ENCODE measurements at regions not wholly inside any gene's neighbourhood (a gene's known extent, or its start where the extent isn't known, plus 50 kb on each side); places are given as distances from the start of the nearest gene placed in this dataset.

- Histone ChIP-seq H3K27me3 (replicated peaks in 2 of 5; ENCODE audit: control insufficient read depth in 4 of 5, insufficient read depth in 5 of 5, low read length in 4 of 5) (no peaks in the 10 kb centered on the region), H3K36me3 (ENCODE audit: control insufficient read depth in 4 of 4, insufficient read depth in 4 of 4, low read length in 3 of 4) (no peaks in the 10 kb centered on the region), H3K4me3 (ENCODE audit: control insufficient read depth in 1 of 7, extremely low read depth in 1 of 7, insufficient read depth in 4 of 7, low read depth in 2 of 7, low read length in 6 of 7) (no peak overlapping the region), H3K27ac (ENCODE audit: insufficient read depth in 1 of 2, low read depth in 1 of 2, low read length in 2 of 2, poor library complexity in 1 of 2, severe bottlenecking in 2 of 2) (no peak overlapping the region), H3K4me1 (ENCODE audit: control extremely low read depth in 1 of 4, control insufficient read depth in 4 of 4, insufficient read depth in 4 of 4, low read length in 3 of 4) (peaks cover 0 to 14% (median 2%) of the 10 kb centered on the region in 4 experiments), H3K9me3 (ENCODE audit: control extremely low read depth in 1 of 5, control insufficient read depth in 4 of 5, insufficient read depth in 2 of 5, low read depth in 1 of 5, low read length in 4 of 5) (peaks cover 0 to 6% (median 0%) of the 10 kb centered on the region in 5 experiments)
- no peak for DNase-seq
- CTCF ChIA-PET, result no interaction called here
- POLR2A ChIA-PET, result no interaction called here
- 100% methylated on average over 2 of the region's 2 CpGs for WGBS (ENCODE audit: insufficient coverage)
Observed at GRCh38 chr5:174221436-174221835, 175.9 kb downstream of the NSG2 start.

- no peak for DNase-seq
- Histone ChIP-seq H3K9me3 (ENCODE audit: control extremely low read depth in 1 of 5, control insufficient read depth in 4 of 5, insufficient read depth in 2 of 5, low read depth in 1 of 5, low read length in 4 of 5) (peaks cover 0 to 6% (median 0%) of the 10 kb centered on the region in 5 experiments), H3K36me3 (ENCODE audit: control insufficient read depth in 4 of 4, insufficient read depth in 4 of 4, low read length in 3 of 4) (no peaks in the 10 kb centered on the region), H3K4me3 (ENCODE audit: control insufficient read depth in 1 of 7, extremely low read depth in 1 of 7, insufficient read depth in 4 of 7, low read depth in 2 of 7, low read length in 6 of 7) (no peak overlapping the region), H3K4me1 (ENCODE audit: control extremely low read depth in 1 of 4, control insufficient read depth in 4 of 4, insufficient read depth in 4 of 4, low read length in 3 of 4) (peaks cover 0 to 17% (median 2%) of the 10 kb centered on the region in 4 experiments), H3K27ac (ENCODE audit: insufficient read depth in 1 of 2, low read depth in 1 of 2, low read length in 2 of 2, poor library complexity in 1 of 2, severe bottlenecking in 2 of 2) (no peak overlapping the region), H3K27me3 (replicated peaks in 2 of 5; ENCODE audit: control insufficient read depth in 4 of 5, insufficient read depth in 5 of 5, low read length in 4 of 5) (no peaks in the 10 kb centered on the region)
- WGBS (ENCODE audit: insufficient coverage), result 100% methylated on average over 3 of the region's 4 CpGs
- POLR2A ChIA-PET, result no interaction called here
- CTCF ChIA-PET, result no interaction called here
Observed at GRCh38 chr5:174221946-174222345, 176.4 kb downstream of the NSG2 start.

- 81% methylated on average over 3 of the region's 5 CpGs for WGBS (ENCODE audit: insufficient coverage)
Observed at GRCh38 chr5:174222891-174223290, 177.4 kb downstream of the NSG2 start.

GRCh38 chr5:174223355-174223754 is 177.8 kb downstream of the NSG2 start:
- Histone ChIP-seq H3K27ac (ENCODE audit: insufficient read depth in 1 of 2, low read depth in 1 of 2, low read length in 2 of 2, poor library complexity in 1 of 2, severe bottlenecking in 2 of 2) (no peak overlapping the region), H3K27me3 (replicated peaks in 2 of 5; ENCODE audit: control insufficient read depth in 4 of 5, insufficient read depth in 5 of 5, low read length in 4 of 5) (peaks cover 0 to 1% (median 0%) of the 10 kb centered on the region in 5 experiments), H3K9me3 (ENCODE audit: control extremely low read depth in 1 of 5, control insufficient read depth in 4 of 5, insufficient read depth in 2 of 5, low read depth in 1 of 5, low read length in 4 of 5) (no peaks in the 10 kb centered on the region), H3K4me1 (ENCODE audit: control extremely low read depth in 1 of 4, control insufficient read depth in 4 of 4, insufficient read depth in 4 of 4, low read length in 3 of 4) (peaks cover 0 to 24% (median 2%) of the 10 kb centered on the region in 4 experiments), H3K4me3 (ENCODE audit: control insufficient read depth in 1 of 7, extremely low read depth in 1 of 7, insufficient read depth in 4 of 7, low read depth in 2 of 7, low read length in 6 of 7) (no peak overlapping the region), H3K36me3 (ENCODE audit: control insufficient read depth in 4 of 4, insufficient read depth in 4 of 4, low read length in 3 of 4) (no peaks in the 10 kb centered on the region)
- DNase-seq, result peak; percentile 38 to 83 (median 39)
- ChIA-PET CTCF (no interaction called here), POLR2A (no interaction called here)
- WGBS (ENCODE audit: insufficient coverage), result 21% methylated on average over 9 of the region's 12 CpGs

More at GRCh38 chr5:174222891-174223290, 177.4 kb downstream of the NSG2 start:
- Histone ChIP-seq H3K9me3 (ENCODE audit: control extremely low read depth in 1 of 5, control insufficient read depth in 4 of 5, insufficient read depth in 2 of 5, low read depth in 1 of 5, low read length in 4 of 5) (no peaks in the 10 kb centered on the region), H3K27ac (ENCODE audit: insufficient read depth in 1 of 2, low read depth in 1 of 2, low read length in 2 of 2, poor library complexity in 1 of 2, severe bottlenecking in 2 of 2) (no peak overlapping the region), H3K27me3 (replicated peaks in 2 of 5; ENCODE audit: control insufficient read depth in 4 of 5, insufficient read depth in 5 of 5, low read length in 4 of 5) (peaks cover 0 to 1% (median 0%) of the 10 kb centered on the region in 5 experiments), H3K4me3 (ENCODE audit: control insufficient read depth in 1 of 7, extremely low read depth in 1 of 7, insufficient read depth in 4 of 7, low read depth in 2 of 7, low read length in 6 of 7) (no peak overlapping the region), H3K36me3 (ENCODE audit: control insufficient read depth in 4 of 4, insufficient read depth in 4 of 4, low read length in 3 of 4) (no peaks in the 10 kb centered on the region), H3K4me1 (ENCODE audit: control extremely low read depth in 1 of 4, control insufficient read depth in 4 of 4, insufficient read depth in 4 of 4, low read length in 3 of 4) (peaks cover 0 to 24% (median 2%) of the 10 kb centered on the region in 4 experiments)
- ChIA-PET CTCF (no interaction called here), POLR2A (no interaction called here)
- DNase-seq, result no peak

- 100% methylated on average over 1 of the region's 1 CpG for WGBS (ENCODE audit: insufficient coverage)
- Histone ChIP-seq H3K27me3 (replicated peaks in 2 of 5; ENCODE audit: control insufficient read depth in 4 of 5, insufficient read depth in 5 of 5, low read length in 4 of 5) (peaks cover 0 to 2% (median 0%) of the 10 kb centered on the region in 5 experiments), H3K27ac (ENCODE audit: insufficient read depth in 1 of 2, low read depth in 1 of 2, low read length in 2 of 2, poor library complexity in 1 of 2, severe bottlenecking in 2 of 2) (no peak overlapping the region), H3K36me3 (ENCODE audit: control insufficient read depth in 4 of 4, insufficient read depth in 4 of 4, low read length in 3 of 4) (no peaks in the 10 kb centered on the region), H3K4me3 (ENCODE audit: control insufficient read depth in 1 of 7, extremely low read depth in 1 of 7, insufficient read depth in 4 of 7, low read depth in 2 of 7, low read length in 6 of 7) (no peak overlapping the region), H3K9me3 (ENCODE audit: control extremely low read depth in 1 of 5, control insufficient read depth in 4 of 5, insufficient read depth in 2 of 5, low read depth in 1 of 5, low read length in 4 of 5) (no peaks in the 10 kb centered on the region), H3K4me1 (ENCODE audit: control extremely low read depth in 1 of 4, control insufficient read depth in 4 of 4, insufficient read depth in 4 of 4, low read length in 3 of 4) (peaks cover 0 to 20% (median 0%) of the 10 kb centered on the region in 4 experiments)
- DNase-seq, result no peak
- CTCF ChIA-PET, result no interaction called here
- POLR2A ChIA-PET, result no interaction called here
Observed at GRCh38 chr5:174229068-174229467, 183.6 kb downstream of the NSG2 start.

- Histone ChIP-seq H3K36me3 (ENCODE audit: control insufficient read depth in 4 of 4, insufficient read depth in 4 of 4, low read length in 3 of 4) (no peaks in the 10 kb centered on the region), H3K27ac (ENCODE audit: insufficient read depth in 1 of 2, low read depth in 1 of 2, low read length in 2 of 2, poor library complexity in 1 of 2, severe bottlenecking in 2 of 2) (no peak overlapping the region), H3K27me3 (replicated peaks in 2 of 5; ENCODE audit: control insufficient read depth in 4 of 5, insufficient read depth in 5 of 5, low read length in 4 of 5) (peaks cover 0 to 2% (median 0%) of the 10 kb centered on the region in 5 experiments), H3K4me1 (ENCODE audit: control extremely low read depth in 1 of 4, control insufficient read depth in 4 of 4, insufficient read depth in 4 of 4, low read length in 3 of 4) (peaks cover 0 to 20% (median 0%) of the 10 kb centered on the region in 4 experiments), H3K4me3 (ENCODE audit: control insufficient read depth in 1 of 7, extremely low read depth in 1 of 7, insufficient read depth in 4 of 7, low read depth in 2 of 7, low read length in 6 of 7) (no peak overlapping the region), H3K9me3 (ENCODE audit: control extremely low read depth in 1 of 5, control insufficient read depth in 4 of 5, insufficient read depth in 2 of 5, low read depth in 1 of 5, low read length in 4 of 5) (no peaks in the 10 kb centered on the region)
- peak in 1 of 3 donors; percentile 30 for DNase-seq
- ChIA-PET CTCF (no interaction called here), POLR2A (no interaction called here)
- 78% methylated on average over 3 of the region's 3 CpGs for WGBS (ENCODE audit: insufficient coverage)
Observed at GRCh38 chr5:174229514-174230370, 184.2 kb downstream of the NSG2 start.

GRCh38 chr5:174231956-174232487 is 186.5 kb downstream of the NSG2 start:
- peaks cover 0 to 13% (median 0%) of the 10 kb centered on the region in 4 experiments for H3K4me1 ChIP-seq (ENCODE audit: control extremely low read depth in 1 of 4, control insufficient read depth in 4 of 4, insufficient read depth in 4 of 4, low read length in 3 of 4)
- peak; percentile 25 to 57 (median 26) for DNase-seq
- WGBS (ENCODE audit: insufficient coverage), result 7% methylated on average over 3 of the region's 7 CpGs
- H3K27me3 ChIP-seq (replicated peaks in 2 of 5; ENCODE audit: control insufficient read depth in 4 of 5, insufficient read depth in 5 of 5, low read length in 4 of 5), result peaks cover 0 to 2% (median 0%) of the 10 kb centered on the region in 5 experiments
- no peak overlapping the region for H3K27ac ChIP-seq (ENCODE audit: insufficient read depth in 1 of 2, low read depth in 1 of 2, low read length in 2 of 2, poor library complexity in 1 of 2, severe bottlenecking in 2 of 2)
- no peaks in the 10 kb centered on the region for H3K9me3 ChIP-seq (ENCODE audit: control extremely low read depth in 1 of 5, control insufficient read depth in 4 of 5, insufficient read depth in 2 of 5, low read depth in 1 of 5, low read length in 4 of 5)
- POLR2A ChIA-PET, result no interaction called here
- H3K4me3 ChIP-seq (ENCODE audit: control insufficient read depth in 1 of 7, extremely low read depth in 1 of 7, insufficient read depth in 4 of 7, low read depth in 2 of 7, low read length in 6 of 7), result no peak overlapping the region
- CTCF ChIA-PET, result interaction anchor here (1.5 kb wide), 1 partner anchor 16 kb away, joined by 3 read pairs; no protein-coding TSS in a partner anchor
- no peaks in the 10 kb centered on the region for H3K36me3 ChIP-seq (ENCODE audit: control insufficient read depth in 4 of 4, insufficient read depth in 4 of 4, low read length in 3 of 4)

Measured in common myeloid progenitor, CD34-positive (primary cell).